Stimulated activated CD8-positive, alpha-beta memory T cell treated with anti-CD3 and anti-CD28 coated beads, Interleukin-7, amount 100 ng/mL, for 48 hours (primary cell): ENCODE measurements at regions not wholly inside any gene's neighbourhood (a gene's known extent, or its start where the extent isn't known, plus 50 kb on each side); places are given as distances from the start of the nearest gene placed in this dataset.
"Not testable (repeated sequence)": the region's sequence is repeated elsewhere in the genome, so short reads cannot be mapped to it uniquely, and the experiment has no call there.

Experiments used
- DNase-seq, 2 donors: peaks; one replicate each; pipeline ENCODE4 v3.0.0-alpha.2; 2020; ENCODE audit warnings: low read depth in 1 of 2; ENCODE audit errors: extremely low read depth in 1 of 2

DNA sequence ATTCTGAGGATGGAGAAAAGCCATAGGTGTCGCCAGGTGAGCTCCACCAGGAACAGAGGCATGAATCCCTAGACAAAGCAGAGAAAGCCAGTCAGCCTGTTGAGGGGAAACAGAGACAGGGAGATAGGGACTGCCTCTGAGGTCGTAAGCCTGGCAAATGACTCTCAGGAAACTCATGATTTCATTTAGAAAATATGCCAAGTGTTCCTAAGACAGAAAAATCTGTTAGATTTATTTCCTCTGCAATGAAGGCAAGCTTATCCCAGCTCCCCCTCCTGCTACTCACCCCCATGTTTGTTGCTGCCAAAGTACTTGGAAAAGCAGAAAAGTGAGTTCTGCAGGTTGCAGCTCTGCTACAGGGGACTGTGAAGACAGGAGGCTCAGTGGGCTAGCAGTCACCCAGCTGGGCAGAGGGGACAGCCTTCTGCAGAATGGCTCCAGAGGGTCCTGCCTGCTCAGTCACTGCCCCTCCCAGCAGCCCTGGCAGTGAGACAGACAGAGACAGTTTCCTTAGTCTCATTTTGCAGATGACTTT, 184.3 kb downstream of the ADRA2A start:
- DNase-seq, result no peak

DNA sequence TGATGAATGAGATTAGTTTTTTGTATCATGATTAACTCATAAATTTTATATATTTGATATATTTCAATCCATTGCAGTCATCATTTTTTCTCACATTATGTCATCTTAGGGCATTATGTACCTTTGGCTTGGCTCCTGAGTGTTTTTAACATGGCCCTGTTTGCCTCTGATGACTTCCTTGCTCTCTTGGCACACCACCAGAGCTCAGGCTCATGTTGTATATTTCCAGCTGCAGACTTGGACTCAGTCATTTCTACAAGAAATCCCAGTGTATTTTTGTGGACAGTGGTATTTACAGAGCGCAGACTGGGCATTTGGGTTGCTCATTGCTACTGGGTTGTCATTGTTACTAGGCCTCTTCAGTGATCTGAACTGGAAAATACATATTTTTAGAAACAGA, 188.5 kb downstream of the ADRA2A start:
- no peak for DNase-seq

DNA sequence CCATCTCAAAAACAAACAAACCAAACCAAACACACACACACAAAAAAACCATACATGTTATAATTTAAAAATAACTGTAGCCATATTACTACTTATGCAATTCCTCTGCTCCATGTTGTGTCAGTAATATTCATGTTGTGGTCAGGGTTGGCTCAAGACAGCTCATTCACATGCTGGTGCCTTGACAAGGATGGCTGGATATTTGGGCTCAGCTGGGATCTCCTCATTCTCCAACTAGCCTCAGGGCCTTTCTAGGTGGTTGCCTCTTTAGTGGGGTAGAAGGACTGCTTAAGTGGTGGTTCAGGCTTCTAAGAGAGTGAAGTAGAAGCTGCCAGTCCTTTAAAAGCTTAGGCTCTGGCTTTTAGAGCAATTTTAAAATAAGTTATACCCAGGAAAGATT, 189.3 kb downstream of the ADRA2A start:
- DNase-seq, result no peak

DNA sequence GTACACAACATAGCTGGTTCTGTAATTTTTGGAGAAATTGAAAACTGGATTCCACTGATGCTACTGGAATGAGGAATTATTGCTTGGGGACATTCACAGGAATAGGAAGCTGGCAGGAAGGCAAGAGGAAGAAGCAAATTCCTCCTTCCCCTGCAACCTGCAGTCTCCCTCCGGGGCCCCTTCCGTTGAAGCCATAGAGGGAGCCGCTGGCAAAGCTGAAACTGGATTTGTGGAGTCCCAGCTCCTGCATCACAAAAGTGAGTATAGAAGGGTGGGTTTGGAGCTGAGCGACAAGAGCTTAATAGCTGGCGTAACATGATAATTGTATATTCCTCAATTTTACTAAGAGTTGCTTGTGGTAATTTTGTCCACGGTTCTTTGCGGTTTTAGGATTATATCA, 190.8 kb downstream of the ADRA2A start:
- no peak for DNase-seq

DNA sequence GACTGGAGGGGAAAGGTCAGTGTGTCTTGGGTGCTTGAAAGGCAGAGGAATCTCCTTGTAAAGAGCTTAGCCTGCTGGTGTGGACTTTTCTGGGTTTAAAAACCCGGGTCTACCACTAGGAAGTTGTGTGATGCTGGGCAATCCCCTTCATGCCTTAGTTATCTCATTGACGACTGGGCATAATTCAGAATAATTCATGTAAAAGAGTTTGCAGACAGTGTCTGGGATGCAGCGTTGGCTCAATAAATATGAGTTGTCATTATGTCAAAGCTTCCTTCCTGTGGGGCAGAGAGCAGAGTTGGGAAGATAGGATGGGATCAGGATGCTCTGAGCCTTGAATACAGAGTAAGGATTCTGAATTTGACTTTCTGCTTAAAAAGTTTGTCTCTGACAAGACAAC, 196.4 kb downstream of the ADRA2A start:
- DNase-seq, result no peak

DNA sequence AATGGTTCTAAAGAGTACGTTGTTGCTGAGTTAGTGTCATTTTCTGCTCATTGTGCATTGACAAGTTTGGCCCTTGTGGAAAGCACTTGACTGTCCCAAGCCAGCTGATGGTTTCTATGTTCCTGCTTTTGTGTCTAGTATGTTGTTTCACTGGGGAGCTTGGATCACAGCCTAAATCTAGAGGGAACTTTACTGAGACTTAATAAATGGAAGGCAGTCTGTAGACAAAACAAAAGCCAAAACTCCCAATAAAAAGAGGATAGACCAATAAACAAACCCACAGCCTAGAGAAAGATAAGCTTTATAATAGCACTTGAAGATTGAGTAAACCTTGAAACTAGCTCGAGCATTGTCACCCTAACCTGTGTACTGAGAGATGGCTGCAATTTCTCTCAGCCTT, 196.8 kb downstream of the ADRA2A start:
- no peak for DNase-seq

DNA sequence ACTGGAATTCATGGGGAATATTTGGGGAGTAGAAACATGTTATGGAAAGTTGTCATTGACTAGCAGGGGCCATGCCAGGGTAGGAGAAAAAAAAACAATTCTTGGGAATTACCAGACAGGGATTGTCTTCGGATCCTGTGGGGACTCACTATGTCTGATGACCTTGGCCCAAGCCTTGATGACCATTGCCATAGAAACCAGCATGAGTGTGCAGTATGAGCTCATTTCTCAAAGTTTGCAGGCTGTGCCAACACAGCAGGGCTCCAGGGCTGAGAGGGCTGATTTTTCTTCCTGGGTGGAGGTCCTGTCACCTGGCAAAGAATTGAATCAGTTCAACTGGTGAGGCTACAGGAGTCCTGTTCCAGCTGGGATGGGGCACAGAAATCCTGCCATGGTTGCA, 198.3 kb downstream of the ADRA2A start:
- DNase-seq, result no peak

DNA sequence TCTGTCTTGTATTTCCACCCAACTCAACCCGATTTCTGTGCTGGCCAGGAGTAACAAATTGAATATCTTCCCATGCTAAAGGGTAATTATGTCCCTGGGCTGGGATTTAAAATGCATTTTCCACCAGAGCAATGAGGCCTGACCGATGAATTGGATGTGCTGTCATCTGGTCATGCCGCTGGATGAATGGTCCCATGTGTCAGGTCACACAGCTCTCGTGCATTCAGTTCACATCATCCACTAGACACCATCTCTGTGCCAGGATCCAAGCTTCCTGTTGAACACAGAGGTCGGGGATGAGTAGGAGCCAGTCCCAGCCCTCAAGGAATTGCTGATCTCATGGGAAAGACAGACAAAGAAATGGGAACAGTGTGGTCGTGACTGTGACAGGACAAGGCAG, 200.8 kb downstream of the ADRA2A start:
- DNase-seq, result no peak

DNA sequence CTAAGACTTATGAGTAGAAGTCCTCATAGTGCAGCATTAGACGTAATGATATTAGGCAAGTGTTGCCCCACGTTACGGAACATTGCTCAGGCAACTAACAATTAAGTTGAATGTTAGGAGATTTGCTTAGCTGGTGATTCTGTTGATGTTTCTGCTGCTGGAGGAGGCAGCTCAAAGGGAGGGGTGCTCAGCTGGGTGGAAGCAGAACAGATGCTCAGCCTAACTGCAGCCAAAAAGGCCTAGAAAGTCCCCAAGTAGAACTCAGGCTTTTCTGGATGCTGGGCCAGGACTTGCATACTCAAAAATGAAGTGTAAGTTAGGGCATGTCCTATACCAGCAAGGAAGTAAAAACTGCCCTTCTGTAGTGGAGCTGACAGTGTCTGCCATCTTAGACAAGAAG, 201.4 kb downstream of the ADRA2A start:
- DNase-seq, result no peak

DNA sequence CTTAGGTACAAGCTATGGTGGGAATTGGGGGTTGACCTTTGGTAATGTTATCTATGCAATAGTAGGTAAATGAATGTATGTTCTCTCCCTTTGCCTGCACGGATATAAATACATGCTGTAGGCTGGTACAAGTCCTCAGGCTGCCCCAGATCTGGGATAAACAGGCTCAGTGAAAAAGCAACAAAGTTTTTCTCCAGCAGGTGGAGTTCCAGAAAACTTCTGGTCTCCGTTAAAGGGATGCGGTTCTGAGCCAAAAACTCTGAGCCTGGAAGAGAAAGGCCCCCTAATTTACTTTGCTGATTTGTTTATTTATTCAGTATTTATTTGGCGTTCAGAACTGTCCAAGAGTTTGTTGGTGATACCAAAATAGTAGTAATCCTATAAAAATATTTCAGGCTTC, 204.7 kb downstream of the ADRA2A start:
- DNase-seq, result no peak

DNA sequence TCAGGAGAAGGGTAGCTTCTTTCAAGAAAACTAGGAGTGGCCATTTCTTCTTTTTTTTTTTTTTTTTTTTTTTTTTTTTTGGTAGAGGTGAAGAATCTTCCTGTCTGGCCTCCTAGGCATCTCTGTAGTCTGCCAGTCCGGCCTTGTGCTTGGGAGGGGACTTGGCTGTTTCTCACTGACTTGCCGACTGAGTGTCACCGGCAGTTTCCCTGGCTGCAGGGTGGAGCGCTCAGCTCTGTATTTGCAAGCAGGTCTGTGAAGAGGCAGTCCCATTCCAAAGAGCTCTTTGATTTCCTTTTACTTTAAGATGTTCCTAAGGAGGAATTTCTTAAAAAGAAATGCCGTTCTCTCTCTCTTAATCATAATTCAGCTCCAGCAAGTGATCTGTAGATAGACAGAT, 212.6 kb downstream of the ADRA2A start:
- DNase-seq, result no peak

DNA sequence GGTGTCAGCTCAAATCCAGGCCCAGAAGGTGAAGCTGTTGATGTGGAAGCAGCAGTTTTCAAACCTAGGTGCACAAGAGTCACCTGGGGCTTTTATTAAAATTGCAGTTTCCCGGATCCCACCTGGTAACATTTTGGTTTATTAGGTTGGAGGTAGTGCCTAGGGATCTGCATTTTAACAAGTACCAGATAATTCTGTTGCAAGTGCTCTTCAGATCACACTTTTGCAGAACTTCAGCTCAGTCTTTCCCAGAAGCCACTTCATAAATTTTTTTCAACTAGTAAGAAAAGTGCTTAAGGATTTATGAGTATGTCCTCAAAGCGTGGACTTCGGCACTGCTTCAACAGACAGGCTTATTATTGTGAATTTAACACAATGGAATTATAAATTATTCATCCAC, 213.8 kb downstream of the ADRA2A start:
- DNase-seq, result no peak

DNA sequence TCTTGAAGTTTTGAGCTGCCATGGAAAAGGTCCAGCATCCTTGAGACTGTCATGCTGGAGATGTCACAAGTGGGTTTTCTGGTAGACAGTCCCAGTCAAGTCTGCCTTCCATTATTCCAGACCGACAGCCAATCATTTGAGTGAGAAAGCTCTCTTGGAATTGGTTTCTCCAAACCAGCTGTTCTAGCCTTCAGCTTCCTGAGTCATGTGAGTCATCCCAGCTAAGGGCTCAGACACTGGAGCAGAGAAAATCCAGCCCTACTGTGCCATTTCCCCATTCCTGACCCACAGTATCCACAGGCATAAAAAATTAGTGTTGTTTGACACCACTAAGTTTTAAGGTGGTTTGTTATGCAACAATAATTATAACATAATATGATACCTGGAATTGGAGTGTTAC, 219.0 kb downstream of the ADRA2A start:
- DNase-seq, result no peak

DNA sequence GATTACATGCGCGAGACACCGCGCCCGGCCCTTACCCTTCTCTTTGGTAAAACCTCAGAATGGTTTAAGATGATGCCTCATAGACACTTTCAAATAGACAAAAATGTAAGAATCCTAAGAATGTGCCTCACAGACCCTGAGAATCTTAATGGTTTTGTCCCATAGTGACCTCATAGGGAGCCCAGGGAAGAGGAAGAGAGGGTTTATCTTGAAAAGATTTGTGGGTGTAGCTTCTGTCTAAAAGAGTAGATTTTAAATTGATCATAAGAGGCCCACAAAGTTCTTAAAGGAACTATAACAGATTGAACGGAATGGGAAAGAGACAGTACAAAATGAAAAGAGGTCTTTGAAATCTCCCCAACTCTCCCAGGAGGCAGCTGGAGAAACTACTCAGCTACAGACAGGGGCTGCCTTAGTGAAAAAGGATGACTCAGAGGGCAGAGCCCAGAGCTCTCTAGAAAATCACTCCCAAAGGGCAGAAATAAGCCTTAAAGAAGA, 220.6 kb downstream of the ADRA2A start:
- no peak for DNase-seq

DNA sequence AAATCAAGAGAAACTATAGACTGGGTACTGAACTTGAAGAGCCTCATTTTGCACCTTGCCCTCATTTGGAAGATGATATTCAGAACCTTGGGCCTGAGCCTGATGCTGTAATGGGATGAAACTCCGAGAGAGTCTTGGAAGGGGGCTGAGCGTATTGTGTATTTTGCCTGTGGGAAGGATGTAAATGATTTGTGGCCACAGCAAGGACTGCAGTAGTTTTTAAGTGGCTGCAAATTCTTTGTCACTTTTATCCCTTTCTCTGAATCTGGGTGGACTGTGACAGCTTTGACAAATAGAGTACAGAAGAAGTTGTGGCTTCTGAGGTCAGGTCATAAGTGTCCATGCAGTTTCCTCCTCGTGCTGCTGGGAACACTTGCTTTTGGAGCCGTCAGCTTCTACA, 221.2 kb downstream of the ADRA2A start:
- no peak for DNase-seq

DNA sequence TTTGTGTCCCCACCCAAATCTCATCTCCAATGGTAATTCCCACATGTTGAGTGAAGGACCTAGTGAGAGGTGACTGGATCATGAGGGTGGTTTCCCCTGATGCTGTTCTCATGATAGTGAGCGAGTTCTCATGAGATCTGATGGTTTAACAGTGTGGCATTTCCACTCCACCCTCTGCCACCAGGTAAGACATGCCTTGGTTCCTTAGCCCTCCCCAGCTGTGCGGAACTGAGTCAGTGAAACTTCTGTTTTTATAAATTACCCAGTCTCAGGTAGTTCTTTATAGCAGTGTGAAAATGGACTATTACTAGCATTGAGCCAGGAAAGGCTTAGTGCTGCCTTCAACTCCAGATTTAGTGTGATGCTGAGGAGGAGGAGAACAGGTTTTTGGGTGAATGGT, 222.2 kb downstream of the ADRA2A start:
- DNase-seq, result no peak

DNA sequence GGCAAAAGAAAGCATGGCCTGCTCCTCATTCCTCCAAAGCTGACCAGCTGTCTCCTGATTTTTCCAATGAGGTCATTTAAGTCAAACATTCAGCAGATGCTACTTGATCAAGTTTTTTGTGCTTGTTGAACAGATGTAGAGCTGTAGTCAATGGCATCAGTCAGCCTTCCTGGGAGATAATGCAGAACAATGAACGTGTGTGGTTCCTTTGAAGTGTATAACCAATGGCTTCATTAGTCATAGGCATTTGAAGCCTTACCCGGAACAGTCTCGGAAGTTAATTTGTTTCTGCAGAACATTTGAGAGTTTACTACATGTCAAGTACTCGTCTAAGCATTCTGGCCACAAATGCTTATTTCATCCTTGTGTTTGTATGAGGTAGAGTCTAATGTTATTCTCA, 227.1 kb downstream of the ADRA2A start:
- no peak for DNase-seq

DNA sequence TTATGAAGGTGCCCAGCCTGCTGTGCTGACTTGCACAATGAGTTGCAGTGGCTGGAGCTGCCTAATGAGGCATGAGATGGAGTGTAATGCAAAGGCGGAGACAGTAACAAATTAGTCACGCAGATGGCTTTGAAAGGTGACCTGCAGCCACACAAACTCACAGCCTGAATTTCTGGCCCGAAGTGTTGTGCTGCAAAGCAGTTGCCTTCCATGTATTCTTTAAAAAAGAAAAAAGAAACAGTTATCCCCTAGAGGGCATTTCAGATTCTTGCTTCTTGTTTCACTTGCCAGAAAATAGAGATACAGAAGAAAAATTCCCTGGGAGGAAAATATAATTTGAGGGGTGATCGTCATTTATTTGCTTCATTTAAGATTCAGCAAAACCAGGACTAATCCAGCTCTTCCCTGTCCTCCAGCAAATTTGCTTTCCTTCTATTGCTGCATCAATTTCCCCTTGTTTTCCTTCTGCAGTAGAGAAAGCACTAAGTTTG, 239.9 kb downstream of the ADRA2A start:
- DNase-seq, result no peak

DNA sequence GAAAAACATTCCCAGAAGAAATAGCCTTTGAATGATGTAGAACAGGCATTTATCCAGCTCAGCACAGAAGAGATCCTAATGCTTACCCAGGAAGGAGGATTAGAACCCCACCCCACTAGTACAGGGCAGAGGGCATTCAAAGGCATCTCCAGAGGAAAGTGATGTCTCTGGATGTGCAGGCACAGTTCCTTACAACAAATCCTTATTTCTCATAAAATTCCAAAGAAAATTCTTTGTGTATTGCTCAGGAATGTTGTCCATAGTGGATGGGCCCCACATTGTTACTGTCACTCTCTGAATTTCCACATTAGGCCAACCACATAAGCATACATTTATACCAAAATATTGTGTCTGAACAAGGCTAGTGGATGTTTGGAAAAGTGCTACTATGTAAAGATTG, 243.0 kb downstream of the ADRA2A start:
- no peak for DNase-seq

DNA sequence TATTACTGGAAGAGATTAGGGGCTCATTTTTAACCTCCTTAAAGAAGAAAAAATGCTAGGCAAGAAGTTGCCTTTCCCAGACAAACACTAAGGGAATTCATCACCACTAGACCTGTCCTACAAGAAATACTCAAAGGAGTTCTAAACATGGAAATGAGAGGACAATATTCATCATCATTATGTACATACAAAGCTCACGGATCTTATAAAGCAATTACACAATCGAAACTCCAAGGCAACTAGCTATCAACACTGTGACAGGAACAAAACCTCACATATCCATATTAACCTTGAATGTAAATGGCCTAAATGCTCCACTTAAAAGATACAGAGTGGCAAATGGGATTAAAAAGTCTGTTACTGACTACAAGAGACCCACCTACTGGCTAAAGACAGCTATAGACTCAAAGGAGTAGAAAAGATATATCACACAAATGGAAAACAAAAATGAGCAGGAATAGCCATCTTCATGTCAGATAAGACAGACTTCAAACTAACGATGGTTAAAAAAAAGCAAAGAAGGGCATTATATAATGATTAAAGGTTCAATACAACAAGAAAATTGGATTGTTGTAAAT, 246.6 kb downstream of the ADRA2A start:
- DNase-seq, result no peak

DNA sequence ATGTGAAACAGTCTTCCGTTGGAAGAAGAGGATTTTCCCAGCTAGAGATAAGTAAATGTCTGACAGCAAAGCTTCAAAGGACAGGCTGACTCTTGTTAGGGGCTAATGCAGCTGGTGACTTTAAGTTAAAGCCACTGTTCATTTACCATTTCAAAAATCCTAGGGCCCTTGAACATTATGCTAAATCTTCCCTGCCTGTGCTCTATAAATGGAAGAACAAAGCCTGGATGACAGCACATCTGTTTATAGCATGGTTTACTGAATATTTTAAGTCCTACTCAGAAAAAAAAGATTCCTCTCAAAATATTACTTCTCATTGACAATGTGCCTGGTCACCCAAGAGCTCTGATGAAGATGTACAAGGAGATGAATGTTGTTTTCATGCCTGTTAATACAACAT, 255.3 kb downstream of the ADRA2A start:
- DNase-seq, result not testable (repeated sequence)

DNA sequence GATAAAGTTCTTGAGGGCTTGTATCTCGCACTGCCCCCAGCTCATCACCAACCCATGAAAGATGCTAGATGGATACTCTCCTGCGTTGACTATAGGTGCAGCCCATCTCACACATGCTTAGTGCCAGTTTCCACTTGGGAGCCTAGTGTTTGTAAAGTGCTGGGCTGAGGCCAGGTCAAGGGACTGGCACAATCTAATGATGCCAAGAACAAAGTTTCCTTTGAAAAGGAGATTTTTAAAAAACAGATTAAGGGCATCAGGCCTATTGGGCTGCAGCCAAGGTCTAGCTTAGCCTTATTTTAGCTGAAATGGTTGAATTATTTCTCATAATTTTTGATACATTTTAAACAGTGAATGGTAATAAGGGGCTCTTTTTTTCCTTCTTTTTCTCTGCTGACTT, 259.0 kb downstream of the ADRA2A start:
- no peak for DNase-seq

DNA sequence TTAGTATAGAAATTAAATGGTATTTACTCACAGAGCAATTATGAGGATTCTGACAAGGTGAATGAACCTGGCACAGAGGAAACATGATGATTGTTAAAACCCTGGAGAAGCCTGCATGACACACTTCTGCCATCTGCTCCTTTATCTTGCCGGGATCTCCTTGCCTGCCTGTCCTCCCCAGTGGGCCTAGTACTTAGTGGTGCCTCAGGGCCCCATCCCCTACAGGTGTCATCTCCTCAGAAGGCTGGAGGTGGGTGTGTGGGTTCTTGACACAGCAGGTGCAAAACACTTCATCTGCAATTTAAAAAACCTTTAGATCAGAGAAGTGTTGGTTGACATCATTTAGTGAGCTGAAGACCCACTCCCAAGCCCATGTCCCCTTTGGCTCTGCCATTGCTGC, 261.2 kb downstream of the ADRA2A start:
- DNase-seq, result no peak
